ENCODE measurements at regions not wholly inside any gene's neighbourhood (a gene's known extent, or its start where the extent isn't known, plus 50 kb on each side); places are given as distances from the start of the nearest gene placed in this dataset.

DNA sequence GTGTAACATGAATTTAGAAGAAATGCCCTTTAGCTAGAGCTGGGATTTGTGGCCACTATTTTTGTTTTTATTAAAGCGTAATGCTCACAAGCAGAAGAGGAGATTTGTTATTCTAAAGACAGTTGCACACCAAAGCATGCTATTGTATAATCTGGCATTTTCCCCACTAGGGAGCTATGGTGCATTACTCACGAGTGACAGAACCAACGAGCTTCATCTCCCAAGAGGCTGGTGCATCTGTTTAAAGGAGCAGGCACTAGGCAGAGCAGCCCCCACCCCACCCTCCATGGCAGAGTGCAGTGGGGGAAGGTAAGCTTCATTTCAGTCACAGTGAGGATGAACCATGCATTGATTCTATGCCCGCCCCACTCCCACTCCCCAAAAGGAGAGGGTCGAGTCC, 287.3 kb upstream of the TSHZ2 start:
- H3K36me3 Mint-ChIP-seq = peaks cover 3% of the 10 kb centered on the region
- TF ChIP-seq, protein P1, sequence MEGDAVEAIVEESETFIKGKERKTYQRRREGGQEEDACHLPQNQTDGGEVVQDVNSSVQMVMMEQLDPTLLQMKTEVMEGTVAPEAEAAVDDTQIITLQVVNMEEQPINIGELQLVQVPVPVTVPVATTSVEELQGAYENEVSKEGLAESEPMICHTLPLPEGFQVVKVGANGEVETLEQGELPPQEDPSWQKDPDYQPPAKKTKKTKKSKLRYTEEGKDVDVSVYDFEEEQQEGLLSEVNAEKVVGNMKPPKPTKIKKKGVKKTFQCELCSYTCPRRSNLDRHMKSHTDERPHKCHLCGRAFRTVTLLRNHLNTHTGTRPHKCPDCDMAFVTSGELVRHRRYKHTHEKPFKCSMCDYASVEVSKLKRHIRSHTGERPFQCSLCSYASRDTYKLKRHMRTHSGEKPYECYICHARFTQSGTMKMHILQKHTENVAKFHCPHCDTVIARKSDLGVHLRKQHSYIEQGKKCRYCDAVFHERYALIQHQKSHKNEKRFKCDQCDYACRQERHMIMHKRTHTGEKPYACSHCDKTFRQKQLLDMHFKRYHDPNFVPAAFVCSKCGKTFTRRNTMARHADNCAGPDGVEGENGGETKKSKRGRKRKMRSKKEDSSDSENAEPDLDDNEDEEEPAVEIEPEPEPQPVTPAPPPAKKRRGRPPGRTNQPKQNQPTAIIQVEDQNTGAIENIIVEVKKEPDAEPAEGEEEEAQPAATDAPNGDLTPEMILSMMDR (conservative IDR thresholded peaks at IDR 0.05) = no peak
- H3K27me3 Mint-ChIP-seq = peaks cover 25% of the 10 kb centered on the region
- DNase-seq (ENCODE audit: extremely low spot score, unreplicated experiment) = no peak
- H3K27ac Mint-ChIP-seq = no peak overlapping the region
- H3K4me1 Mint-ChIP-seq (ENCODE audit: unreplicated experiment) = peaks cover 10% of the 10 kb centered on the region
- no peaks in the 10 kb centered on the region for H3K9me3 Mint-ChIP-seq
- no peak overlapping the region for H3K4me3 Mint-ChIP-seq

DNA sequence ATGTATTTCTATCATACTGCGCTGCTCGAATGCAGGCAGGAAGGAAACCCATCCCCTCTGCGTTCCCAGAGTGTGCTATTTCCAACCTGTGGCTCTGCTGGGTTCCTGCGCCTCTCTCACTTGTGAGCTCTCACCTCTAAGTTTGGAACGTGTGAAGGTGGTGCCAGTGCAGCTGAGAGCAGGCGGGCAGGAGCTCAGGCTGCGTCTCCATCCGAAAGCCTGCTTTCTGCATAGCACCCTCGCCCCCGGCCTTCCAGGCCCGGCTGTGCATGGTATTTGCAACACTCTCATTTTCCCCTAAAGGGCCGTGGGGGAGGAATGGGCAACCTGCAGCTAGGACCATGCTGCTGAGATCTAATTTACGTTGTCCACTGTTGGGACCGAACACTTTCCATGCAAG, 288.0 kb upstream of the TSHZ2 start:
- no peak overlapping the region for H3K4me3 Mint-ChIP-seq
- H3K27ac Mint-ChIP-seq = no peak overlapping the region
- H3K4me1 Mint-ChIP-seq (ENCODE audit: unreplicated experiment) = peaks cover 10% of the 10 kb centered on the region
- TF ChIP-seq, protein P1 (conservative IDR thresholded peaks at IDR 0.05) = no peak
- DNase-seq (ENCODE audit: extremely low spot score, unreplicated experiment) = no peak
- H3K27me3 Mint-ChIP-seq = peaks cover 21% of the 10 kb centered on the region
- peaks cover 3% of the 10 kb centered on the region for H3K36me3 Mint-ChIP-seq
- H3K9me3 Mint-ChIP-seq = no peaks in the 10 kb centered on the region

GRCh38 chr20:52683761-52684160, 288.4 kb upstream of the TSHZ2 start:
- Mint-ChIP-seq H3K4me3 (no peak overlapping the region), H3K4me1 (ENCODE audit: unreplicated experiment) (peaks cover 10% of the 10 kb centered on the region), H3K36me3 (peaks cover 3% of the 10 kb centered on the region), H3K27ac (no peak overlapping the region), H3K27me3 (peaks cover 22% of the 10 kb centered on the region), H3K9me3 (no peaks in the 10 kb centered on the region)
- DNase-seq (ENCODE audit: extremely low spot score, unreplicated experiment) = no peak
- TF ChIP-seq, protein P1 (conservative IDR thresholded peaks at IDR 0.05) = no peak

- H3K27me3 Mint-ChIP-seq = peaks cover 19% of the 10 kb centered on the region
- TF ChIP-seq, protein P1 (conservative IDR thresholded peaks at IDR 0.05) = no peak
Observed at GRCh38 chr20:52682237-52682636, 289.9 kb upstream of the TSHZ2 start.

GRCh38 chr20:52681288-52681687, 290.9 kb upstream of the TSHZ2 start:
- H3K4me1 Mint-ChIP-seq (ENCODE audit: unreplicated experiment) = peaks cover 23% of the 10 kb centered on the region

More at GRCh38 chr20:52682237-52682636, 289.9 kb upstream of the TSHZ2 start:
- H3K4me3 Mint-ChIP-seq = no peak overlapping the region
- no peaks in the 10 kb centered on the region for H3K9me3 Mint-ChIP-seq
- no peak for DNase-seq (ENCODE audit: extremely low spot score, unreplicated experiment)
- peaks cover 16% of the 10 kb centered on the region for H3K4me1 Mint-ChIP-seq (ENCODE audit: unreplicated experiment)
- H3K27ac Mint-ChIP-seq = no peak overlapping the region
- peaks cover 3% of the 10 kb centered on the region for H3K36me3 Mint-ChIP-seq

More at GRCh38 chr20:52681288-52681687, 290.9 kb upstream of the TSHZ2 start:
- Mint-ChIP-seq H3K36me3 (peaks cover 3% of the 10 kb centered on the region), H3K9me3 (no peaks in the 10 kb centered on the region), H3K27ac (no peak overlapping the region), H3K4me3 (no peak overlapping the region), H3K27me3 (peaks cover 17% of the 10 kb centered on the region)
- TF ChIP-seq, protein P1 (conservative IDR thresholded peaks at IDR 0.05) = no peak
- DNase-seq (ENCODE audit: extremely low spot score, unreplicated experiment) = no peak

All from type B pancreatic cell (in vitro differentiated cells).